ENCODE measurements at regions not wholly inside any gene's neighbourhood (a gene's known extent, or its start where the extent isn't known, plus 50 kb on each side); places are given as distances from the start of the nearest gene placed in this dataset.

- TF ChIP-seq, protein P1, sequence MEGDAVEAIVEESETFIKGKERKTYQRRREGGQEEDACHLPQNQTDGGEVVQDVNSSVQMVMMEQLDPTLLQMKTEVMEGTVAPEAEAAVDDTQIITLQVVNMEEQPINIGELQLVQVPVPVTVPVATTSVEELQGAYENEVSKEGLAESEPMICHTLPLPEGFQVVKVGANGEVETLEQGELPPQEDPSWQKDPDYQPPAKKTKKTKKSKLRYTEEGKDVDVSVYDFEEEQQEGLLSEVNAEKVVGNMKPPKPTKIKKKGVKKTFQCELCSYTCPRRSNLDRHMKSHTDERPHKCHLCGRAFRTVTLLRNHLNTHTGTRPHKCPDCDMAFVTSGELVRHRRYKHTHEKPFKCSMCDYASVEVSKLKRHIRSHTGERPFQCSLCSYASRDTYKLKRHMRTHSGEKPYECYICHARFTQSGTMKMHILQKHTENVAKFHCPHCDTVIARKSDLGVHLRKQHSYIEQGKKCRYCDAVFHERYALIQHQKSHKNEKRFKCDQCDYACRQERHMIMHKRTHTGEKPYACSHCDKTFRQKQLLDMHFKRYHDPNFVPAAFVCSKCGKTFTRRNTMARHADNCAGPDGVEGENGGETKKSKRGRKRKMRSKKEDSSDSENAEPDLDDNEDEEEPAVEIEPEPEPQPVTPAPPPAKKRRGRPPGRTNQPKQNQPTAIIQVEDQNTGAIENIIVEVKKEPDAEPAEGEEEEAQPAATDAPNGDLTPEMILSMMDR (IDR thresholded peaks at IDR 0.05) = no peak
- TF ChIP-seq POLR2A (IDR thresholded peaks at IDR 0.05) (no peak), EP300 (IDR thresholded peaks at IDR 0.05) (no peak)
Observed at GRCh38 chr3:18717598-18717997, 292.5 kb upstream of the SATB1 start.
